ENCODE measurements at regions not wholly inside any gene's neighbourhood (a gene's known extent, or its start where the extent isn't known, plus 50 kb on each side); places are given as distances from the start of the nearest gene placed in this dataset.

DNA sequence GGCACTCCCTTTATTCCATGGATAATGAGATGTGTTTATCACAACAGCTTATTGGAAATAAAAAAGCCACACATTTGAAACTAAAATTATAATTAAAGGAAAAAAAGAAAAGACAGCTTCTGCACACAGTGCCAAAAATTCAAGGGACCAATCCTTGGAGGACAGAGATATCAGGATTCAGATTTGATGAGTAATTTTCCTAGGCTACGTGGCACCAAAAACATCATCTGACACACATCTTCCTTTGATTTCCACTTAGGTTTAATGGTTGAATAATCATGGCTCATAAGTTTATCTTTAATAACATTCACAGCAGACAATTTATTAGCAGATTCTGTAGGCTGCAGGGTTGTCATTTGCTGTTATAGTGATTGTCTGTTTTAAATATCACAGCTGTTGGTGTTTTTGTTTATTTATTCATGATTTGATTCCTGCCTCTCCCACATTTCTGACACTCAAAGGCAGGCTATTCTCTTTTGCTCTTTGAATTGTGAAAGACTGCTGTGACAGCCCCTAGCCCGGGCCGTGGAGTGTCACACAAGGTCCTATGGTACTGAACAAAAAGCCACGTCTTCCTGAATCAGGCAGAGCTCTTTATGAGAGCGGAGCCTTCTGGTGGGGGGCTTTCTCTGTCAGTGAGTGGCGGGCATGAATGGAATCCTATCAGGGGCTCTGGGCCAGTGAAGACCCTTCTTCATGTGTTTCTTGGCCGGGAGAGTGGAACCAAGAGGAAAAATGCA is 708.5 kb downstream of the SQOR start:
- no peak for TF ChIP-seq CTCF (conservative IDR thresholded peaks at IDR 0.05 in 1 of 2, IDR thresholded peaks at IDR 0.05 in 1 of 2; ENCODE audit: extremely low read depth in 1 of 2, insufficient read depth in 1 of 2, low read depth in 1 of 2, low read length in 2 of 2)
- TF ChIP-seq EZH2 (IDR thresholded peaks at IDR 0.05; ENCODE audit: borderline replicate concordance, low read length) = no peak
